OCI-LY1 (cell line): ENCODE measurements at regions not wholly inside any gene's neighbourhood (a gene's known extent, or its start where the extent isn't known, plus 50 kb on each side); places are given as distances from the start of the nearest gene placed in this dataset.

ENCODE experiments used
- EZH2 ChIP-seq: fragments of 200-600 bp; sonication (generic), shearing (Covaris generic); IDR thresholded peaks from 2 replicates; pipeline ENCODE4 v1.8.0; 2017; ENCODE audit warnings: borderline replicate concordance, mixed run types, mild to moderate bottlenecking, antibody characterized with exemption, low read length, moderate library complexity, mixed read lengths
- TF ChIP-seq, protein P1 (sequence below): fragments of 200-600 bp; sonication (generic), shearing (Covaris generic); IDR thresholded peaks from 2 replicates; pipeline ENCODE4 v1.5.1; 2017; ENCODE audit warnings: mild to moderate bottlenecking, antibody characterized with exemption, low read length, moderate library complexity, mixed read lengths

DNA sequence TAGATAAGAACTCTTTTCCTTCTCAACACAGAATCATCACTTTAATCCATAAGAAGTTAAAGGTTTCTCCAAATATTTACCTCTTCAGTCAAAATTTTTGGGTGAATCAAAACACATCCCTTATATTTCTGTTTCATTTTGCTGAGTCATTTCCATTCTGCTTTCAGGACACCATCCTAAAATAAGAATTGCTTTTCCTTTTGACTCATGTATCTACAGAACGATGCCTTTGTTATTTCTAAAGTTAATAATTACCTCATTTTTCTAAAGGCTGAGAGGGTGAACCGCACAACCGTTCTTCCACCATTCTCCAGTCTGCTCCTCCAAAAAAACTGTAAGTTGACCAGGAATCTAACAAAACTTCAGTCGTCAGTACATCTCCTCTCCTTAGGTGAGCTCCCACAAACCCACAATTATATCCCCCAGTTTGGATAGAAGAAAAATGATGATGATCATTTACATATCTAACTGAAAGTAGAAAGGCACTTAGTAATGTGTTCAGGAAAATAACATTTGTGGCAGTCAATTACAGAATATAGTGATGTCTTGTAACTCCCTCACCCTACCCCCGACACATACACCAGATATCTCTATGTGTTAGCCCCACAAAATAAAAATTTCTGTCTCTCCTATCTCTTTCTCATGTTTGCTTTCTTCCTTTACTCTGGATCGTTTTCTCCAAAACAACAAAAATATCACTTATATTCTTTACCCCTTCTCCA, 162.5 kb downstream of the RAD51AP2 start:
- TF ChIP-seq, protein P1, sequence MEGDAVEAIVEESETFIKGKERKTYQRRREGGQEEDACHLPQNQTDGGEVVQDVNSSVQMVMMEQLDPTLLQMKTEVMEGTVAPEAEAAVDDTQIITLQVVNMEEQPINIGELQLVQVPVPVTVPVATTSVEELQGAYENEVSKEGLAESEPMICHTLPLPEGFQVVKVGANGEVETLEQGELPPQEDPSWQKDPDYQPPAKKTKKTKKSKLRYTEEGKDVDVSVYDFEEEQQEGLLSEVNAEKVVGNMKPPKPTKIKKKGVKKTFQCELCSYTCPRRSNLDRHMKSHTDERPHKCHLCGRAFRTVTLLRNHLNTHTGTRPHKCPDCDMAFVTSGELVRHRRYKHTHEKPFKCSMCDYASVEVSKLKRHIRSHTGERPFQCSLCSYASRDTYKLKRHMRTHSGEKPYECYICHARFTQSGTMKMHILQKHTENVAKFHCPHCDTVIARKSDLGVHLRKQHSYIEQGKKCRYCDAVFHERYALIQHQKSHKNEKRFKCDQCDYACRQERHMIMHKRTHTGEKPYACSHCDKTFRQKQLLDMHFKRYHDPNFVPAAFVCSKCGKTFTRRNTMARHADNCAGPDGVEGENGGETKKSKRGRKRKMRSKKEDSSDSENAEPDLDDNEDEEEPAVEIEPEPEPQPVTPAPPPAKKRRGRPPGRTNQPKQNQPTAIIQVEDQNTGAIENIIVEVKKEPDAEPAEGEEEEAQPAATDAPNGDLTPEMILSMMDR, result no peak
- no peak for TF ChIP-seq EZH2
